WTC11 (cell line): ENCODE measurements at regions not wholly inside any gene's neighbourhood (a gene's known extent, or its start where the extent isn't known, plus 50 kb on each side); places are given as distances from the start of the nearest gene placed in this dataset.

Source experiments
- ATAC-seq: fragments of 200-7000 bp; cut with Tn5 transposase; 2 replicates; pipeline ENCODE4 v1.10.0; 2021; ENCODE audit warnings: mild to moderate bottlenecking, moderate library complexity
- CTCF ChIA-PET: fragments of 300-600 bp; sonication (Branson Sonifier 250); formaldehyde crosslinking; loops from one replicate; lab custom pipeline; 2021; ENCODE audit warnings: antibody characterized with exemption; lab: Charles Lee
- POLR2A ChIA-PET: fragments of 350-600 bp; sonication (Branson Sonifier 250); formaldehyde crosslinking; loops from one replicate; lab custom pipeline; 2021; ENCODE audit warnings: antibody characterized with exemption; lab: Charles Lee
- DNase-seq: peaks from one replicate; pipeline ENCODE4 v3.0.0; 2021; ENCODE audit warnings: low spot score
- H3K27ac Mint-ChIP-seq: 2 replicates; pipeline ENCODE4 v1.8.0; 2021; ENCODE audit warnings: mixed read lengths
- H3K27me3 Mint-ChIP-seq: 2 replicates; pipeline ENCODE4 v1.8.0; 2021; ENCODE audit warnings: low read depth, mild to moderate bottlenecking, moderate library complexity, mixed read lengths
- H3K36me3 Mint-ChIP-seq: 2 replicates; pipeline ENCODE4 v1.8.0; 2021; ENCODE audit warnings: mixed read lengths
- H3K4me1 Mint-ChIP-seq: 2 replicates; pipeline ENCODE4 v1.8.0; 2022; ENCODE audit warnings: mixed read lengths
- H3K4me3 Mint-ChIP-seq: 2 replicates; pipeline ENCODE4 v1.8.0; 2021; ENCODE audit warnings: mild to moderate bottlenecking, moderate library complexity, mixed read lengths
- H3K9me3 Mint-ChIP-seq: 2 replicates; pipeline ENCODE4 v1.8.0; 2021; ENCODE audit warnings: mixed read lengths
- CREB1 ChIP-seq: sonication (generic); formaldehyde crosslinking; IDR thresholded peaks from 2 replicates; pipeline ENCODE4 v1.8.0; 2023; ENCODE audit warnings: mild to moderate bottlenecking, missing genetic modification reagents
- CREM ChIP-seq: sonication (generic); formaldehyde crosslinking; IDR thresholded peaks from 2 replicates; pipeline ENCODE4 v1.8.1; 2022; ENCODE audit warnings: mild to moderate bottlenecking, missing genetic modification reagents, moderate library complexity
- ESRRA ChIP-seq: sonication (generic); formaldehyde crosslinking; IDR thresholded peaks from 2 replicates; pipeline ENCODE4 v1.8.1; 2022; ENCODE audit warnings: mild to moderate bottlenecking, missing genetic modification reagents, borderline replicate concordance
- ETV6 ChIP-seq: sonication (generic); formaldehyde crosslinking; IDR thresholded peaks from 2 replicates; pipeline ENCODE4 v1.8.1; 2022; ENCODE audit warnings: mild to moderate bottlenecking, missing genetic modification reagents
- FOXP1 ChIP-seq: sonication (generic); formaldehyde crosslinking; IDR thresholded peaks from 2 replicates; pipeline ENCODE4 v1.8.0; 2022; ENCODE audit warnings: missing genetic modification reagents, mild to moderate bottlenecking, moderate library complexity, borderline replicate concordance
- GTF2I ChIP-seq: fragments of 250-450 bp; sonication (Bioruptor Pico); conservative IDR thresholded peaks from 2 replicates; pipeline ENCODE4 v1.4.0; 2021; ENCODE audit warnings: mild to moderate bottlenecking
- KAT7 ChIP-seq: sonication (generic); formaldehyde crosslinking; IDR thresholded peaks from 2 replicates; pipeline ENCODE4 v1.8.1; 2023; ENCODE audit warnings: missing genetic modification reagents, mild to moderate bottlenecking, borderline replicate concordance
- MXD4 ChIP-seq: fragments of 250-450 bp; sonication (Bioruptor Pico); IDR thresholded peaks from 2 replicates; pipeline ENCODE4 v1.8.0; 2021; ENCODE audit warnings: mild to moderate bottlenecking, moderate library complexity, borderline replicate concordance
- NFYB ChIP-seq: sonication (generic); formaldehyde crosslinking; conservative IDR thresholded peaks from 2 replicates; pipeline ENCODE4 v1.8.0; 2022; ENCODE audit warnings: low read depth, missing genetic modification reagents
- NR1H2 ChIP-seq: sonication (generic); formaldehyde crosslinking; IDR thresholded peaks from 2 replicates; pipeline ENCODE4 v1.9.0; 2021; ENCODE audit warnings: mild to moderate bottlenecking, moderate library complexity, missing genetic modification reagents
- NR3C1 ChIP-seq: sonication (generic); formaldehyde crosslinking; conservative IDR thresholded peaks from 2 replicates; pipeline ENCODE4 v1.8.1; 2023; ENCODE audit warnings: low read depth, mild to moderate bottlenecking, missing genetic modification reagents
- OVOL2 ChIP-seq: fragments of 250-450 bp; sonication (Bioruptor Pico); IDR thresholded peaks from 2 replicates; pipeline ENCODE4 v1.9.0; 2021; ENCODE audit warnings: mild to moderate bottlenecking, borderline replicate concordance
- ZBTB21 ChIP-seq: sonication (generic); formaldehyde crosslinking; IDR thresholded peaks from 2 replicates; pipeline ENCODE4 v1.8.1; 2023; ENCODE audit warnings: mild to moderate bottlenecking, missing genetic modification reagents, borderline replicate concordance
- ZNF121 ChIP-seq: sonication (generic); formaldehyde crosslinking; IDR thresholded peaks from 2 replicates; pipeline ENCODE4 v1.8.0; 2023; ENCODE audit warnings: missing genetic modification reagents
- ZNF138 ChIP-seq: sonication (generic); formaldehyde crosslinking; conservative IDR thresholded peaks from 2 replicates; pipeline ENCODE4 v1.8.1; 2022; ENCODE audit warnings: mild to moderate bottlenecking, moderate library complexity, missing genetic modification reagents
- ZNF396 ChIP-seq: fragments of 250-450 bp; sonication (Bioruptor Pico); IDR thresholded peaks from 2 replicates; pipeline ENCODE4 v1.8.0; 2021; ENCODE audit warnings: mild to moderate bottlenecking, moderate library complexity, borderline replicate concordance
- TF ChIP-seq, protein P1 (sequence below): fragments of 250-450 bp; sonication (Bioruptor Pico); IDR thresholded peaks from 2 replicates; pipeline ENCODE4 v1.9.0; 2021; ENCODE audit warnings: mild to moderate bottlenecking
- TF ChIP-seq, protein P2 (sequence below): sonication (generic); formaldehyde crosslinking; IDR thresholded peaks from 2 replicates; pipeline ENCODE4 v1.8.0; 2022; ENCODE audit warnings: mild to moderate bottlenecking, missing genetic modification reagents
- TF ChIP-seq, protein P3 (sequence below): sonication (generic); formaldehyde crosslinking; conservative IDR thresholded peaks from 2 replicates; pipeline ENCODE4 v1.8.1; 2023; ENCODE audit warnings: mild to moderate bottlenecking, low read depth, missing genetic modification reagents, moderate library complexity
- TF ChIP-seq, protein P4 (sequence below): sonication (generic); formaldehyde crosslinking; IDR thresholded peaks from 2 replicates; pipeline ENCODE4 v1.8.1; 2022; ENCODE audit warnings: mild to moderate bottlenecking, moderate library complexity, missing genetic modification reagents
- TF ChIP-seq, protein P5 (sequence below): sonication (generic); formaldehyde crosslinking; IDR thresholded peaks from 2 replicates; pipeline ENCODE4 v1.8.0; 2022; ENCODE audit warnings: mild to moderate bottlenecking, missing genetic modification reagents

DNA sequence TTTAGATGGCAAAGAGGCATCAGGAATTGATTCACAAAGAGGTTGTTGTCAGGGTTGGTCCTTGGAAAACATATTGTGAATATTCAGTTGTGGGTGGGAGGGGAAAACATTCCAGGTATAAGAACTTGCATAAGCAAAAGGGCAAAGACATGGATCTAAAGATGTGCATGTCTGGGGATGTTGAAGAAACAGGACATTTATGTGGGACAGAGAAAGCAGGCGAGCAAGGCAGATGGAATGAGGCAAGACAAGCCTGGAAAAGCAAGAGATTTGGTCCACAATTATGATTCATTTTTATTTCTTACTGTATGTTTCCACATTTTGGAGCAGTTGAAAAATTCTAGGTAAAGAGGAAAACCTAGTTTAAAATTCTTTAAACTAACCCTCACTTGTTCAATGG lies 134.9 kb upstream of the CXXC4 start:
- Mint-ChIP-seq H3K4me1 (no peaks in the 10 kb centered on the region), H3K27me3 (no peaks in the 10 kb centered on the region), H3K4me3 (no peak overlapping the region), H3K9me3 (peaks cover 17% of the 10 kb centered on the region), H3K27ac (0 out of 2 replicates have a peak overlapping the region, but pooled peaks have one; percentile 34), H3K36me3 (no peaks in the 10 kb centered on the region)
- no peak for TF ChIP-seq FOXP1 (CRISPR knock-in tag)
- TF ChIP-seq, protein P1, sequence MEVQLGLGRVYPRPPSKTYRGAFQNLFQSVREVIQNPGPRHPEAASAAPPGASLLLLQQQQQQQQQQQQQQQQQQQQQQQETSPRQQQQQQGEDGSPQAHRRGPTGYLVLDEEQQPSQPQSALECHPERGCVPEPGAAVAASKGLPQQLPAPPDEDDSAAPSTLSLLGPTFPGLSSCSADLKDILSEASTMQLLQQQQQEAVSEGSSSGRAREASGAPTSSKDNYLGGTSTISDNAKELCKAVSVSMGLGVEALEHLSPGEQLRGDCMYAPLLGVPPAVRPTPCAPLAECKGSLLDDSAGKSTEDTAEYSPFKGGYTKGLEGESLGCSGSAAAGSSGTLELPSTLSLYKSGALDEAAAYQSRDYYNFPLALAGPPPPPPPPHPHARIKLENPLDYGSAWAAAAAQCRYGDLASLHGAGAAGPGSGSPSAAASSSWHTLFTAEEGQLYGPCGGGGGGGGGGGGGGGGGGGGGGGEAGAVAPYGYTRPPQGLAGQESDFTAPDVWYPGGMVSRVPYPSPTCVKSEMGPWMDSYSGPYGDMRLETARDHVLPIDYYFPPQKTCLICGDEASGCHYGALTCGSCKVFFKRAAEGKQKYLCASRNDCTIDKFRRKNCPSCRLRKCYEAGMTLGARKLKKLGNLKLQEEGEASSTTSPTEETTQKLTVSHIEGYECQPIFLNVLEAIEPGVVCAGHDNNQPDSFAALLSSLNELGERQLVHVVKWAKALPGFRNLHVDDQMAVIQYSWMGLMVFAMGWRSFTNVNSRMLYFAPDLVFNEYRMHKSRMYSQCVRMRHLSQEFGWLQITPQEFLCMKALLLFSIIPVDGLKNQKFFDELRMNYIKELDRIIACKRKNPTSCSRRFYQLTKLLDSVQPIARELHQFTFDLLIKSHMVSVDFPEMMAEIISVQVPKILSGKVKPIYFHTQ (CRISPR knock-in tag): no peak
- no peak for TF ChIP-seq NR3C1 (CRISPR knock-in tag)
- no peak for TF ChIP-seq OVOL2 (CRISPR knock-in tag)
- TF ChIP-seq KAT7 (CRISPR knock-in tag): no peak
- TF ChIP-seq GTF2I (CRISPR knock-in tag): no peak
- no peak for TF ChIP-seq ZNF121 (CRISPR knock-in tag)
- DNase-seq (no peak), ATAC-seq (no peak)
- ChIA-PET POLR2A (interaction anchor here (0.6 kb wide), 1 partner anchor 38 kb away, joined by 4 read pairs; no protein-coding TSS in a partner anchor), CTCF (no interaction called here)

DNA sequence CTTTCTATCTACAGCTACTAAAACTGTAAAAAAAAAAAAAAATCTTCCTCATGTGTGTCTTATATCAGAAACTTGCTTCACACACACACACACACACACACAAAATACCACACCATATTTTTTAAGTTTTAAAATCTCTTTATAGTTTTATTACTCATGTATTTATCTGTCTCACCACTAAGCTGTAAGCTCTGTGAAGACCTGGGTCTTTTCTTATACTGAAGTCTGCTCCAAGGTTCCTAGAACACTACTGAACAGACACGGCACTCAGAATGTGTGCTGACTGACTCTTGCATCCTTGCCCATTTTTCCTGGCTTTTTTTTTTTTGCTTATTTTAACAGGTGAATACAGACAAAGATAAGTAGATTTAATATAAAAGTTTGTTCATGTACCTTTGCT lies 135.6 kb upstream of the CXXC4 start:
- Mint-ChIP-seq H3K36me3 (no peaks in the 10 kb centered on the region), H3K27ac (no peak overlapping the region), H3K4me3 (no peak overlapping the region), H3K9me3 (peaks cover 17% of the 10 kb centered on the region), H3K27me3 (no peaks in the 10 kb centered on the region), H3K4me1 (no peaks in the 10 kb centered on the region)
- ChIA-PET CTCF (no interaction called here), POLR2A (interaction anchor here (0.6 kb wide), 1 partner anchor 39 kb away, joined by 4 read pairs; no protein-coding TSS in a partner anchor)
- no peak for TF ChIP-seq ZNF121 (CRISPR knock-in tag)
- TF ChIP-seq NFYB (CRISPR knock-in tag): no peak
- no peak for TF ChIP-seq NR3C1 (CRISPR knock-in tag)
- no peak for TF ChIP-seq KAT7 (CRISPR knock-in tag)
- DNase-seq: no peak
- ATAC-seq: no peak

DNA sequence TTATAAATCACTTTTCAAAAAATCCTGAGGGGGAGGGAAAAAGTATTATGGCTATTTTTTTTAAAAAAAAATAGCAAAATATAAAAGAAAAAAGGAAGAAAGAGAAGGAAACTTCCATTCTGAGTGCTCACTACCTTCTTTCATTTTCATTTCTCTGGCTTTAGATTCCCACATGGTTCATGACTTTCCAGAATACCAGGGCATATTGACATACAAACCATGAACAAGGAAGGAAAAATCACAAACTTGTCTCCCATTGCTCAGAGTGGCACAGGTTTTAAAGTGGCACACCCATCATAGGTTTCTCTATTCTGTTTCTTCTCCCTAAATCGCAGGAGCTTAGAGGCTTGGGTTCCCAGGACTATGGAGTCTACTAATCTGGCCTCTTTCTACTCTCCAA lies 136.3 kb upstream of the CXXC4 start:
- no peak for DNase-seq
- ChIA-PET CTCF (no interaction called here), POLR2A (no interaction called here)
- H3K9me3 Mint-ChIP-seq: peaks cover 17% of the 10 kb centered on the region
- H3K4me3 Mint-ChIP-seq: no peak overlapping the region
- H3K27ac Mint-ChIP-seq: no peak overlapping the region
- H3K36me3 Mint-ChIP-seq: no peaks in the 10 kb centered on the region
- H3K27me3 Mint-ChIP-seq: no peaks in the 10 kb centered on the region
- no peaks in the 10 kb centered on the region for H3K4me1 Mint-ChIP-seq
- no peak for ATAC-seq
- TF ChIP-seq NFYB (CRISPR knock-in tag) (no peak), CREM (CRISPR knock-in tag) (no peak), NR1H2 (CRISPR knock-in tag) (no peak), ZNF138 (CRISPR knock-in tag) (no peak), ZBTB21 (CRISPR knock-in tag) (no peak), ESRRA (CRISPR knock-in tag) (no peak), ZNF396 (CRISPR knock-in tag) (no peak), MXD4 (CRISPR knock-in tag) (no peak), ETV6 (CRISPR knock-in tag) (no peak), CREB1 (CRISPR knock-in tag) (no peak)
- TF ChIP-seq, protein P2, sequence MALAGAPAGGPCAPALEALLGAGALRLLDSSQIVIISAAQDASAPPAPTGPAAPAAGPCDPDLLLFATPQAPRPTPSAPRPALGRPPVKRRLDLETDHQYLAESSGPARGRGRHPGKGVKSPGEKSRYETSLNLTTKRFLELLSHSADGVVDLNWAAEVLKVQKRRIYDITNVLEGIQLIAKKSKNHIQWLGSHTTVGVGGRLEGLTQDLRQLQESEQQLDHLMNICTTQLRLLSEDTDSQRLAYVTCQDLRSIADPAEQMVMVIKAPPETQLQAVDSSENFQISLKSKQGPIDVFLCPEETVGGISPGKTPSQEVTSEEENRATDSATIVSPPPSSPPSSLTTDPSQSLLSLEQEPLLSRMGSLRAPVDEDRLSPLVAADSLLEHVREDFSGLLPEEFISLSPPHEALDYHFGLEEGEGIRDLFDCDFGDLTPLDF (CRISPR knock-in tag): no peak
- TF ChIP-seq, protein P1 (CRISPR knock-in tag): no peak
- TF ChIP-seq, protein P3, sequence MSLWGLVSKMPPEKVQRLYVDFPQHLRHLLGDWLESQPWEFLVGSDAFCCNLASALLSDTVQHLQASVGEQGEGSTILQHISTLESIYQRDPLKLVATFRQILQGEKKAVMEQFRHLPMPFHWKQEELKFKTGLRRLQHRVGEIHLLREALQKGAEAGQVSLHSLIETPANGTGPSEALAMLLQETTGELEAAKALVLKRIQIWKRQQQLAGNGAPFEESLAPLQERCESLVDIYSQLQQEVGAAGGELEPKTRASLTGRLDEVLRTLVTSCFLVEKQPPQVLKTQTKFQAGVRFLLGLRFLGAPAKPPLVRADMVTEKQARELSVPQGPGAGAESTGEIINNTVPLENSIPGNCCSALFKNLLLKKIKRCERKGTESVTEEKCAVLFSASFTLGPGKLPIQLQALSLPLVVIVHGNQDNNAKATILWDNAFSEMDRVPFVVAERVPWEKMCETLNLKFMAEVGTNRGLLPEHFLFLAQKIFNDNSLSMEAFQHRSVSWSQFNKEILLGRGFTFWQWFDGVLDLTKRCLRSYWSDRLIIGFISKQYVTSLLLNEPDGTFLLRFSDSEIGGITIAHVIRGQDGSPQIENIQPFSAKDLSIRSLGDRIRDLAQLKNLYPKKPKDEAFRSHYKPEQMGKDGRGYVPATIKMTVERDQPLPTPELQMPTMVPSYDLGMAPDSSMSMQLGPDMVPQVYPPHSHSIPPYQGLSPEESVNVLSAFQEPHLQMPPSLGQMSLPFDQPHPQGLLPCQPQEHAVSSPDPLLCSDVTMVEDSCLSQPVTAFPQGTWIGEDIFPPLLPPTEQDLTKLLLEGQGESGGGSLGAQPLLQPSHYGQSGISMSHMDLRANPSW (CRISPR knock-in tag): no peak
- TF ChIP-seq, protein P4, sequence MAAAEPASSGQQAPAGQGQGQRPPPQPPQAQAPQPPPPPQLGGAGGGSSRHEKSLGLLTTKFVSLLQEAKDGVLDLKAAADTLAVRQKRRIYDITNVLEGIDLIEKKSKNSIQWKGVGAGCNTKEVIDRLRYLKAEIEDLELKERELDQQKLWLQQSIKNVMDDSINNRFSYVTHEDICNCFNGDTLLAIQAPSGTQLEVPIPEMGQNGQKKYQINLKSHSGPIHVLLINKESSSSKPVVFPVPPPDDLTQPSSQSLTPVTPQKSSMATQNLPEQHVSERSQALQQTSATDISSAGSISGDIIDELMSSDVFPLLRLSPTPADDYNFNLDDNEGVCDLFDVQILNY (CRISPR knock-in tag): no peak
- TF ChIP-seq, protein P5, sequence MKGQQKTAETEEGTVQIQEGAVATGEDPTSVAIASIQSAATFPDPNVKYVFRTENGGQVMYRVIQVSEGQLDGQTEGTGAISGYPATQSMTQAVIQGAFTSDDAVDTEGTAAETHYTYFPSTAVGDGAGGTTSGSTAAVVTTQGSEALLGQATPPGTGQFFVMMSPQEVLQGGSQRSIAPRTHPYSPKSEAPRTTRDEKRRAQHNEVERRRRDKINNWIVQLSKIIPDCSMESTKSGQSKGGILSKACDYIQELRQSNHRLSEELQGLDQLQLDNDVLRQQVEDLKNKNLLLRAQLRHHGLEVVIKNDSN (CRISPR knock-in tag): no peak
